HepG2 (cell line): ENCODE measurements at regions not wholly inside any gene's neighbourhood (a gene's known extent, or its start where the extent isn't known, plus 50 kb on each side); places are given as distances from the start of the nearest gene placed in this dataset.

ENCODE experiments used
- CCAR2 ChIP-seq: fragments of 200-400 bp; formaldehyde crosslinking; optimal IDR thresholded peaks from 2 replicates; pipeline ENCODE3; 2018; ENCODE audit warnings: low read depth, mild to moderate bottlenecking, low read length, moderate library complexity
- DMTF1 ChIP-seq: sonication (generic); formaldehyde crosslinking; IDR thresholded peaks from 2 replicates; pipeline ENCODE4 v1.4.0; 2020; ENCODE audit warnings: mild to moderate bottlenecking, missing genetic modification reagents
- MBNL3 ChIP-seq: fragments of 250-450 bp; sonication (Bioruptor Pico); conservative IDR thresholded peaks from 2 replicates; pipeline ENCODE4 v1.8.0; 2022; ENCODE audit warnings: mild to moderate bottlenecking, inconsistent platforms
- NR2F6 ChIP-seq, 2 experiments: IDR thresholded peaks; 2 replicates each; pipeline ENCODE4 v1.6.1; 2016; ENCODE audit warnings: antibody characterized with exemption in 1 of 2, mild to moderate bottlenecking in 1 of 2
- PAXIP1 ChIP-seq: sonication (generic); formaldehyde crosslinking; conservative IDR thresholded peaks from 2 replicates; pipeline ENCODE4 v1.4.0; 2020; ENCODE audit warnings: mild to moderate bottlenecking, missing genetic modification reagents, moderate library complexity
- PBX2 ChIP-seq: IDR thresholded peaks from 2 replicates; pipeline ENCODE4 v1.6.1; 2016; ENCODE audit warnings: control low read depth
- PHB2 ChIP-seq: fragments of 450-650 bp; IDR thresholded peaks from 2 replicates; pipeline ENCODE4 v1.6.1; 2018; ENCODE audit not compliant: partially characterized antibody
- RAD21 ChIP-seq: fragments of 450-650 bp; formaldehyde crosslinking; IDR thresholded peaks from 2 replicates; pipeline ENCODE4 v1.5.0; 2020; ENCODE audit warnings: mild to moderate bottlenecking
- RFX3 ChIP-seq: IDR thresholded peaks from 2 replicates; pipeline ENCODE4 v1.6.1; 2016; ENCODE audit warnings: missing biosample characterization, missing genetic modification reagents
- RXRA ChIP-seq: sonication (generic); formaldehyde crosslinking; IDR thresholded peaks from 2 replicates; pipeline ENCODE4 v1.5.1; 2020; ENCODE audit warnings: missing genetic modification reagents
- SNRNP70 ChIP-seq: fragments of 200-400 bp; formaldehyde crosslinking; IDR thresholded peaks from 2 replicates; pipeline ENCODE4 v1.6.1; 2017; ENCODE audit warnings: mild to moderate bottlenecking, low read depth, low read length, moderate library complexity
- YY1 ChIP-seq: IDR thresholded peaks from 2 replicates; pipeline ENCODE4 v1.6.1; 2011; ENCODE audit warnings: low read length, low read depth, moderate library complexity, mild to moderate bottlenecking; ENCODE audit not compliant: insufficient read depth, insufficient replicate concordance
- ZNF362 ChIP-seq: sonication (generic); formaldehyde crosslinking; IDR thresholded peaks from 2 replicates; pipeline ENCODE4 v1.4.0; 2020; ENCODE audit warnings: missing genetic modification reagents, mild to moderate bottlenecking, borderline replicate concordance
- ZNF792 ChIP-seq: IDR thresholded peaks from 2 replicates; pipeline ENCODE4 v1.6.1; 2016
- TF ChIP-seq, protein P1 (sequence below): sonication (generic); formaldehyde crosslinking; IDR thresholded peaks from 2 replicates; pipeline ENCODE4 v1.4.0; 2020; ENCODE audit warnings: low read depth, missing genetic modification reagents
- TF ChIP-seq, protein P2 (sequence below): sonication (generic); formaldehyde crosslinking; IDR thresholded peaks from 2 replicates; pipeline ENCODE4 v1.5.0; 2020; ENCODE audit warnings: missing genetic modification reagents, mild to moderate bottlenecking, borderline replicate concordance

GRCh38 chr6:168200571-168201134 lies 118.9 kb downstream of the DACT2 start (continued):
- TF ChIP-seq PBX2 (CRISPR knock-in tag) (no peak), CCAR2 (no peak), ZNF792 (CRISPR knock-in tag) (no peak; the same call in 1 of the 2 replicates), PHB2 (no peak), ZNF362 (CRISPR knock-in tag) (no peak; the same call in 1 of the 2 replicates), RAD21 (no peak), PAXIP1 (CRISPR knock-in tag) (peak; percentile 91), YY1 (no peak), RXRA (peak; percentile 79; the same call in 1 of the 2 replicates), DMTF1 (CRISPR knock-in tag) (no peak), SNRNP70 (no peak), MBNL3 (CRISPR knock-in tag) (no peak), RFX3 (CRISPR knock-in tag) (no peak), NR2F6 (IDR thresholded peaks at IDR 0.05) (peak; percentile 94), NR2F6 (CRISPR knock-in tag; IDR thresholded peaks at IDR 0.05) (peak; percentile 99)
- TF ChIP-seq, protein P1, sequence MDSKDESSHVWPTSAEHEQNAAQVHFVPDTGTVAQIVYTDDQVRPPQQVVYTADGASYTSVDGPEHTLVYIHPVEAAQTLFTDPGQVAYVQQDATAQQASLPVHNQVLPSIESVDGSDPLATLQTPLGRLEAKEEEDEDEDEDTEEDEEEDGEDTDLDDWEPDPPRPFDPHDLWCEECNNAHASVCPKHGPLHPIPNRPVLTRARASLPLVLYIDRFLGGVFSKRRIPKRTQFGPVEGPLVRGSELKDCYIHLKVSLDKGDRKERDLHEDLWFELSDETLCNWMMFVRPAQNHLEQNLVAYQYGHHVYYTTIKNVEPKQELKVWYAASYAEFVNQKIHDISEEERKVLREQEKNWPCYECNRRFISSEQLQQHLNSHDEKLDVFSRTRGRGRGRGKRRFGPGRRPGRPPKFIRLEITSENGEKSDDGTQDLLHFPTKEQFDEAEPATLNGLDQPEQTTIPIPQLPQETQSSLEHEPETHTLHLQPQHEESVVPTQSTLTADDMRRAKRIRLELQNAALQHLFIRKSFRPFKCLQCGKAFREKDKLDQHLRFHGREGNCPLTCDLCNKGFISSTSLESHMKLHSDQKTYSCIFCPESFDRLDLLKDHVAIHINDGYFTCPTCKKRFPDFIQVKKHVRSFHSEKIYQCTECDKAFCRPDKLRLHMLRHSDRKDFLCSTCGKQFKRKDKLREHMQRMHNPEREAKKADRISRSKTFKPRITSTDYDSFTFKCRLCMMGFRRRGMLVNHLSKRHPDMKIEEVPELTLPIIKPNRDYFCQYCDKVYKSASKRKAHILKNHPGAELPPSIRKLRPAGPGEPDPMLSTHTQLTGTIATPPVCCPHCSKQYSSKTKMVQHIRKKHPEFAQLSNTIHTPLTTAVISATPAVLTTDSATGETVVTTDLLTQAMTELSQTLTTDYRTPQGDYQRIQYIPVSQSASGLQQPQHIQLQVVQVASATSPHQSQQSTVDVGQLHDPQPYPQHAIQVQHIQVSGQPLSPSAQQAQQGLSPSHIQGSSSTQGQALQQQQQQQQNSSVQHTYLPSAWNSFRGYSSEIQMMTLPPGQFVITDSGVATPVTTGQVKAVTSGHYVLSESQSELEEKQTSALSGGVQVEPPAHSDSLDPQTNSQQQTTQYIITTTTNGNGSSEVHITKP (CRISPR knock-in tag) = peak; percentile 72; the same call in 1 of the 2 replicates
- TF ChIP-seq, protein P2, sequence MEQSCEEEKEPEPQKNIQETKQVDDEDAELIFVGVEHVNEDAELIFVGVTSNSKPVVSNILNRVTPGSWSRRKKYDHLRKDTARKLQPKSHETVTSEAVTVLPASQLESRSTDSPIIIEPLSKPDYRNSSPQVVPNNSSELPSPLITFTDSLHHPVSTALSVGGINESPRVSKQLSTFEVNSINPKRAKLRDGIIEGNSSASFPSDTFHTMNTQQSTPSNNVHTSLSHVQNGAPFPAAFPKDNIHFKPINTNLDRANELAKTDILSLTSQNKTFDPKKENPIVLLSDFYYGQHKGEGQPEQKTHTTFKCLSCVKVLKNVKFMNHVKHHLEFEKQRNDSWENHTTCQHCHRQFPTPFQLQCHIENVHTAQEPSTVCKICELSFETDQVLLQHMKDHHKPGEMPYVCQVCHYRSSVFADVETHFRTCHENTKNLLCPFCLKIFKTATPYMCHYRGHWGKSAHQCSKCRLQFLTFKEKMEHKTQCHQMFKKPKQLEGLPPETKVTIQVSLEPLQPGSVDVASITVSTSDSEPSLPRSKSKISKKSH (CRISPR knock-in tag) = no peak
